DOHH2 (cell line): ENCODE measurements at regions not wholly inside any gene's neighbourhood (a gene's known extent, or its start where the extent isn't known, plus 50 kb on each side); places are given as distances from the start of the nearest gene placed in this dataset.

Source experiments
- CTCF ChIP-seq: fragments of 200-600 bp; sonication (generic); IDR thresholded peaks from one replicate; pipeline ENCODE4 v1.5.1; 2014; ENCODE audit warnings: antibody characterized with exemption, mild to moderate bottlenecking, low read depth, low read length; ENCODE audit not compliant: poor library complexity, severe bottlenecking
- EZH2phosphoT487 ChIP-seq: fragments of 200-600 bp; sonication (generic); IDR thresholded peaks from 2 replicates; pipeline ENCODE4 v1.6.1; 2017; ENCODE audit warnings: borderline replicate concordance, mild to moderate bottlenecking, antibody characterized with exemption, low read length, moderate library complexity, mixed read lengths

- no peak for TF ChIP-seq CTCF
- no peak for TF ChIP-seq EZH2phosphoT487
These were observed 56.8 kb upstream of the ZFR start for GRCh38 chr5:32501071-32502002.
